WTC11 (cell line): ENCODE measurements at regions not wholly inside any gene's neighbourhood (a gene's known extent, or its start where the extent isn't known, plus 50 kb on each side); places are given as distances from the start of the nearest gene placed in this dataset.

Source experiments
- ATAC-seq: fragments of 200-7000 bp; cut with Tn5 transposase; 2 replicates; pipeline ENCODE4 v1.10.0; 2021; ENCODE audit warnings: mild to moderate bottlenecking, moderate library complexity
- CTCF ChIA-PET: fragments of 300-600 bp; sonication (Branson Sonifier 250); formaldehyde crosslinking; loops from one replicate; lab custom pipeline; 2021; ENCODE audit warnings: antibody characterized with exemption; lab: Charles Lee
- POLR2A ChIA-PET: fragments of 350-600 bp; sonication (Branson Sonifier 250); formaldehyde crosslinking; loops from one replicate; lab custom pipeline; 2021; ENCODE audit warnings: antibody characterized with exemption; lab: Charles Lee
- DNase-seq: peaks from one replicate; pipeline ENCODE4 v3.0.0; 2021; ENCODE audit warnings: low spot score
- H3K27ac Mint-ChIP-seq: 2 replicates; pipeline ENCODE4 v1.8.0; 2021; ENCODE audit warnings: mixed read lengths
- H3K27me3 Mint-ChIP-seq: 2 replicates; pipeline ENCODE4 v1.8.0; 2021; ENCODE audit warnings: low read depth, mild to moderate bottlenecking, moderate library complexity, mixed read lengths
- H3K36me3 Mint-ChIP-seq: 2 replicates; pipeline ENCODE4 v1.8.0; 2021; ENCODE audit warnings: mixed read lengths
- H3K4me1 Mint-ChIP-seq: 2 replicates; pipeline ENCODE4 v1.8.0; 2022; ENCODE audit warnings: mixed read lengths
- H3K4me3 Mint-ChIP-seq: 2 replicates; pipeline ENCODE4 v1.8.0; 2021; ENCODE audit warnings: mild to moderate bottlenecking, moderate library complexity, mixed read lengths
- H3K9me3 Mint-ChIP-seq: 2 replicates; pipeline ENCODE4 v1.8.0; 2021; ENCODE audit warnings: mixed read lengths
- CREM ChIP-seq: sonication (generic); formaldehyde crosslinking; IDR thresholded peaks from 2 replicates; pipeline ENCODE4 v1.8.1; 2022; ENCODE audit warnings: mild to moderate bottlenecking, missing genetic modification reagents, moderate library complexity
- EMX1 ChIP-seq: fragments of 250-450 bp; sonication (Bioruptor Pico); IDR thresholded peaks from 2 replicates; pipeline ENCODE4 v1.8.0; 2021; ENCODE audit warnings: mild to moderate bottlenecking
- FOXJ3 ChIP-seq: sonication (generic); formaldehyde crosslinking; IDR thresholded peaks from 2 replicates; pipeline ENCODE4 v1.9.0; 2021; ENCODE audit warnings: missing genetic modification reagents, mild to moderate bottlenecking, borderline replicate concordance
- GRHL2 ChIP-seq: fragments of 250-450 bp; sonication (Bioruptor Pico); IDR thresholded peaks from 2 replicates; pipeline ENCODE4 v1.8.0; 2022; ENCODE audit warnings: mild to moderate bottlenecking, moderate library complexity; ENCODE audit not compliant: insufficient replicate concordance, severe bottlenecking
- IRF2 ChIP-seq: sonication (generic); formaldehyde crosslinking; IDR thresholded peaks from 2 replicates; pipeline ENCODE4 v1.8.0; 2022; ENCODE audit warnings: low read depth, missing genetic modification reagents, borderline replicate concordance
- NR1H2 ChIP-seq: sonication (generic); formaldehyde crosslinking; IDR thresholded peaks from 2 replicates; pipeline ENCODE4 v1.9.0; 2021; ENCODE audit warnings: mild to moderate bottlenecking, moderate library complexity, missing genetic modification reagents
- ZNF263 ChIP-seq: sonication (generic); formaldehyde crosslinking; IDR thresholded peaks from 2 replicates; pipeline ENCODE4 v1.8.1; 2022; ENCODE audit warnings: low read depth, mild to moderate bottlenecking, moderate library complexity, missing genetic modification reagents
- ZNF317 ChIP-seq: sonication (generic); formaldehyde crosslinking; IDR thresholded peaks from 2 replicates; pipeline ENCODE4 v1.8.1; 2023; ENCODE audit warnings: low read depth, mild to moderate bottlenecking, moderate library complexity, missing genetic modification reagents, borderline replicate concordance
- ZNF396 ChIP-seq: fragments of 250-450 bp; sonication (Bioruptor Pico); IDR thresholded peaks from 2 replicates; pipeline ENCODE4 v1.8.0; 2021; ENCODE audit warnings: mild to moderate bottlenecking, moderate library complexity, borderline replicate concordance
- TF ChIP-seq, protein P1 (sequence below): fragments of 200-600 bp; IDR thresholded peaks from 2 replicates; pipeline ENCODE4 v1.8.0; 2022; ENCODE audit warnings: antibody characterized with exemption
- TF ChIP-seq, protein P2 (sequence below): sonication (generic); formaldehyde crosslinking; IDR thresholded peaks from 2 replicates; pipeline ENCODE4 v1.8.0; 2022; ENCODE audit warnings: mild to moderate bottlenecking, missing genetic modification reagents
- TF ChIP-seq, protein P3 (sequence below): fragments of 250-450 bp; sonication (Bioruptor Pico); IDR thresholded peaks from 2 replicates; pipeline ENCODE4 v1.9.0; 2021; ENCODE audit warnings: mild to moderate bottlenecking
- TF ChIP-seq, protein P4 (sequence below): fragments of 250-450 bp; sonication (Bioruptor Pico); conservative IDR thresholded peaks from 2 replicates; pipeline ENCODE4 v1.9.0; 2021; ENCODE audit warnings: mild to moderate bottlenecking
- TF ChIP-seq, protein P5 (sequence below): sonication (generic); formaldehyde crosslinking; IDR thresholded peaks from 2 replicates; pipeline ENCODE4 v1.8.1; 2022; ENCODE audit warnings: low read depth, mild to moderate bottlenecking, moderate library complexity, missing genetic modification reagents, borderline replicate concordance
- TF ChIP-seq, protein P6 (sequence below): sonication (generic); formaldehyde crosslinking; IDR thresholded peaks from 2 replicates; pipeline ENCODE4 v1.8.1; 2023; ENCODE audit warnings: mild to moderate bottlenecking, moderate library complexity, missing genetic modification reagents
- TF ChIP-seq, protein P7 (sequence below): sonication (generic); formaldehyde crosslinking; IDR thresholded peaks from 2 replicates; pipeline ENCODE4 v1.8.0; 2022; ENCODE audit warnings: missing genetic modification reagents
- TF ChIP-seq, protein P8 (sequence below): sonication (generic); formaldehyde crosslinking; IDR thresholded peaks from 2 replicates; pipeline ENCODE4 v1.8.1; 2022; ENCODE audit warnings: mild to moderate bottlenecking, missing genetic modification reagents, moderate library complexity, borderline replicate concordance

DNA sequence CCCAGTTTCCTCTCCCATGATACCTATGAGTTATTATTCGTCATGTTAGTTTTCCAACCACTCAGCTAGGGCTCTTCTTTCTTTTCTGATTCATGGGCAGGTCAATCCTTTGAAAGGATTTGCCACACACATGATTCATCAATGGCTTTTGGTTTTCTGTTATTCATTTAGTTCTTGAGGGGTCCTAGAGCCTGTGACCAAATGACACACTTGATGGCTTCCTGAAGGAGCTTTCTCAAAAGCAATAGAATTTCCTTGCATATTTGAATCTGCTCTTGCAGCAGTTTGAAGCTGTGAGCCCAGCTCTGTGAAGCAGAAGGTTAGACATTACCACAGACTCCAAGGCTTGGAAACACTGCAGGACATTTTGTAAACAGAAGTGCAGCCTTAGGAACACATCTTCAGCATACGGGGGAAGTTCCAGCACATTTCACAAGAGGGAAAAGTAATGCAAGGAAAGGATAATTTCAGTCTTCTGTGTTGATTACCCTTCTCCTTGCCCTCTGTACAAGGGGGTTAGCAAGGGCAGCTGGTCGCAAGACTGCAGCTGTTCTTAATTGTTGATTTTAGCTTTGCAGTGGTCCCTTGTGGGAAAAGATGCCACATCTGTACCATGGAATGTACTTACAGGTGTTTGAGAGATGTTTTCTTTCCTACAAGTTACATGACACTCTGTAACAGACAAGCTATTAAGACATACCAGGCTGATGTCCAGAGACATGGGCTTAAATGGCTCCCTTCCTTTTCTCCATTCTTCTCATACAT is 338.6 kb downstream of the KCNRG start:
- ChIA-PET CTCF (no interaction called here), POLR2A (no interaction called here)
- no peak overlapping the region for H3K4me3 Mint-ChIP-seq
- H3K36me3 Mint-ChIP-seq: no peaks in the 10 kb centered on the region
- TF ChIP-seq ZNF263 (no peak), ZNF396 (CRISPR knock-in tag) (no peak), FOXJ3 (CRISPR knock-in tag) (no peak), ZNF317 (CRISPR knock-in tag) (no peak), CREM (CRISPR knock-in tag) (no peak), GRHL2 (CRISPR knock-in tag) (no peak), NR1H2 (CRISPR knock-in tag) (no peak), EMX1 (CRISPR knock-in tag) (no peak), IRF2 (no peak)
- TF ChIP-seq, protein P1, sequence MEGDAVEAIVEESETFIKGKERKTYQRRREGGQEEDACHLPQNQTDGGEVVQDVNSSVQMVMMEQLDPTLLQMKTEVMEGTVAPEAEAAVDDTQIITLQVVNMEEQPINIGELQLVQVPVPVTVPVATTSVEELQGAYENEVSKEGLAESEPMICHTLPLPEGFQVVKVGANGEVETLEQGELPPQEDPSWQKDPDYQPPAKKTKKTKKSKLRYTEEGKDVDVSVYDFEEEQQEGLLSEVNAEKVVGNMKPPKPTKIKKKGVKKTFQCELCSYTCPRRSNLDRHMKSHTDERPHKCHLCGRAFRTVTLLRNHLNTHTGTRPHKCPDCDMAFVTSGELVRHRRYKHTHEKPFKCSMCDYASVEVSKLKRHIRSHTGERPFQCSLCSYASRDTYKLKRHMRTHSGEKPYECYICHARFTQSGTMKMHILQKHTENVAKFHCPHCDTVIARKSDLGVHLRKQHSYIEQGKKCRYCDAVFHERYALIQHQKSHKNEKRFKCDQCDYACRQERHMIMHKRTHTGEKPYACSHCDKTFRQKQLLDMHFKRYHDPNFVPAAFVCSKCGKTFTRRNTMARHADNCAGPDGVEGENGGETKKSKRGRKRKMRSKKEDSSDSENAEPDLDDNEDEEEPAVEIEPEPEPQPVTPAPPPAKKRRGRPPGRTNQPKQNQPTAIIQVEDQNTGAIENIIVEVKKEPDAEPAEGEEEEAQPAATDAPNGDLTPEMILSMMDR: no peak
- TF ChIP-seq, protein P2, sequence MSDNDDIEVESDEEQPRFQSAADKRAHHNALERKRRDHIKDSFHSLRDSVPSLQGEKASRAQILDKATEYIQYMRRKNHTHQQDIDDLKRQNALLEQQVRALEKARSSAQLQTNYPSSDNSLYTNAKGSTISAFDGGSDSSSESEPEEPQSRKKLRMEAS (CRISPR knock-in tag): no peak
- TF ChIP-seq, protein P3, sequence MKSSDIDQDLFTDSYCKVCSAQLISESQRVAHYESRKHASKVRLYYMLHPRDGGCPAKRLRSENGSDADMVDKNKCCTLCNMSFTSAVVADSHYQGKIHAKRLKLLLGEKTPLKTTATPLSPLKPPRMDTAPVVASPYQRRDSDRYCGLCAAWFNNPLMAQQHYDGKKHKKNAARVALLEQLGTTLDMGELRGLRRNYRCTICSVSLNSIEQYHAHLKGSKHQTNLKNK: no peak
- TF ChIP-seq, protein P4, sequence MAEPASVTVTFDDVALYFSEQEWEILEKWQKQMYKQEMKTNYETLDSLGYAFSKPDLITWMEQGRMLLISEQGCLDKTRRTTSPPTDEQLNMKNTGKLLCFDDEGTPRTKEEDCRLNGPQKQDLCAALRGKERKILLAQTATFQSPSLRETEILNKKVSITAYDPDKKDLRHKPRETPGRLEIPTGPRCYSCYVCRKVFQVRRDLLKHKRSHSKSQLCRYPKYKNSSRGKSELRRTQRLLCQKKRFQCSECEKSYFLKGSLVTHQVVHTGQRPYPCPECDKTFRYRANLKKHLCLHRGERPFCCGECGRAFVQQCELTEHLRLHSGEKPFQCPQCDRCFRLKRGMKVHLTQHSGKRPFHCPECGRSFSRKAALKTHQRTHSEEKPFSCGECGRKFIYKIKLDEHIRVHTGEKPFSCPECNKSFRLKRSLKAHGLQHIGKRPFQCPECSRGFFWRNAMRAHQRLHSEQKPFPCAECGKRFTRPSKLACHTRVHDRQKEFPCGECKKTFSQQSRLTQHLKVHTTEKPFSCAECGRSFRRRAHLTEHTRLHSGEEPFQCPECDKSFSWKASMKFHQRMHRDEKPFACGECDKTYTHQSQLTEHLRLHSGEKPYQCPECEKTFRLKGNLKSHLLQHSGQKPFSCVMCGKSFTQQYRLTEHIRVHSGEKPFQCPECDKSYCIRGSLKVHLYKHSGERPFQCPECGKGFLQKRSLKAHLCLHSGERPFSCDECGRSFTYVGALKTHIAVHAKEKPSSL (CRISPR knock-in tag): no peak
- TF ChIP-seq, protein P5, sequence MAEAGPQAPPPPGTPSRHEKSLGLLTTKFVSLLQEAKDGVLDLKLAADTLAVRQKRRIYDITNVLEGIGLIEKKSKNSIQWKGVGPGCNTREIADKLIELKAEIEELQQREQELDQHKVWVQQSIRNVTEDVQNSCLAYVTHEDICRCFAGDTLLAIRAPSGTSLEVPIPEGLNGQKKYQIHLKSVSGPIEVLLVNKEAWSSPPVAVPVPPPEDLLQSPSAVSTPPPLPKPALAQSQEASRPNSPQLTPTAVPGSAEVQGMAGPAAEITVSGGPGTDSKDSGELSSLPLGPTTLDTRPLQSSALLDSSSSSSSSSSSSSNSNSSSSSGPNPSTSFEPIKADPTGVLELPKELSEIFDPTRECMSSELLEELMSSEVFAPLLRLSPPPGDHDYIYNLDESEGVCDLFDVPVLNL (CRISPR knock-in tag): no peak
- TF ChIP-seq, protein P6, sequence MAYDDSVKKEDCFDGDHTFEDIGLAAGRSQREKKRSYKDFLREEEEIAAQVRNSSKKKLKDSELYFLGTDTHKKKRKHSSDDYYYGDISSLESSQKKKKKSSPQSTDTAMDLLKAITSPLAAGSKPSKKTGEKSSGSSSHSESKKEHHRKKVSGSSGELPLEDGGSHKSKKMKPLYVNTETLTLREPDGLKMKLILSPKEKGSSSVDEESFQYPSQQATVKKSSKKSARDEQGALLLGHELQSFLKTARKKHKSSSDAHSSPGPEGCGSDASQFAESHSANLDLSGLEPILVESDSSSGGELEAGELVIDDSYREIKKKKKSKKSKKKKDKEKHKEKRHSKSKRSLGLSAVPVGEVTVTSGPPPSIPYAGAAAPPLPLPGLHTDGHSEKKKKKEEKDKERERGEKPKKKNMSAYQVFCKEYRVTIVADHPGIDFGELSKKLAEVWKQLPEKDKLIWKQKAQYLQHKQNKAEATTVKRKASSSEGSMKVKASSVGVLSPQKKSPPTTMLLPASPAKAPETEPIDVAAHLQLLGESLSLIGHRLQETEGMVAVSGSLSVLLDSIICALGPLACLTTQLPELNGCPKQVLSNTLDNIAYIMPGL: no peak
- TF ChIP-seq, protein P7, sequence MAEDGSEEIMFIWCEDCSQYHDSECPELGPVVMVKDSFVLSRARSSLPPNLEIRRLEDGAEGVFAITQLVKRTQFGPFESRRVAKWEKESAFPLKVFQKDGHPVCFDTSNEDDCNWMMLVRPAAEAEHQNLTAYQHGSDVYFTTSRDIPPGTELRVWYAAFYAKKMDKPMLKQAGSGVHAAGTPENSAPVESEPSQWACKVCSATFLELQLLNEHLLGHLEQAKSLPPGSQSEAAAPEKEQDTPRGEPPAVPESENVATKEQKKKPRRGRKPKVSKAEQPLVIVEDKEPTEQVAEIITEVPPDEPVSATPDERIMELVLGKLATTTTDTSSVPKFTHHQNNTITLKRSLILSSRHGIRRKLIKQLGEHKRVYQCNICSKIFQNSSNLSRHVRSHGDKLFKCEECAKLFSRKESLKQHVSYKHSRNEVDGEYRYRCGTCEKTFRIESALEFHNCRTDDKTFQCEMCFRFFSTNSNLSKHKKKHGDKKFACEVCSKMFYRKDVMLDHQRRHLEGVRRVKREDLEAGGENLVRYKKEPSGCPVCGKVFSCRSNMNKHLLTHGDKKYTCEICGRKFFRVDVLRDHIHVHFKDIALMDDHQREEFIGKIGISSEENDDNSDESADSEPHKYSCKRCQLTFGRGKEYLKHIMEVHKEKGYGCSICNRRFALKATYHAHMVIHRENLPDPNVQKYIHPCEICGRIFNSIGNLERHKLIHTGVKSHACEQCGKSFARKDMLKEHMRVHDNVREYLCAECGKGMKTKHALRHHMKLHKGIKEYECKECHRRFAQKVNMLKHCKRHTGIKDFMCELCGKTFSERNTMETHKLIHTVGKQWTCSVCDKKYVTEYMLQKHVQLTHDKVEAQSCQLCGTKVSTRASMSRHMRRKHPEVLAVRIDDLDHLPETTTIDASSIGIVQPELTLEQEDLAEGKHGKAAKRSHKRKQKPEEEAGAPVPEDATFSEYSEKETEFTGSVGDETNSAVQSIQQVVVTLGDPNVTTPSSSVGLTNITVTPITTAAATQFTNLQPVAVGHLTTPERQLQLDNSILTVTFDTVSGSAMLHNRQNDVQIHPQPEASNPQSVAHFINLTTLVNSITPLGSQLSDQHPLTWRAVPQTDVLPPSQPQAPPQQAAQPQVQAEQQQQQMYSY (CRISPR knock-in tag): no peak
- TF ChIP-seq, protein P8, sequence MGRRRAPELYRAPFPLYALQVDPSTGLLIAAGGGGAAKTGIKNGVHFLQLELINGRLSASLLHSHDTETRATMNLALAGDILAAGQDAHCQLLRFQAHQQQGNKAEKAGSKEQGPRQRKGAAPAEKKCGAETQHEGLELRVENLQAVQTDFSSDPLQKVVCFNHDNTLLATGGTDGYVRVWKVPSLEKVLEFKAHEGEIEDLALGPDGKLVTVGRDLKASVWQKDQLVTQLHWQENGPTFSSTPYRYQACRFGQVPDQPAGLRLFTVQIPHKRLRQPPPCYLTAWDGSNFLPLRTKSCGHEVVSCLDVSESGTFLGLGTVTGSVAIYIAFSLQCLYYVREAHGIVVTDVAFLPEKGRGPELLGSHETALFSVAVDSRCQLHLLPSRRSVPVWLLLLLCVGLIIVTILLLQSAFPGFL (CRISPR knock-in tag): no peak
- no peaks in the 10 kb centered on the region for H3K9me3 Mint-ChIP-seq
- H3K27ac Mint-ChIP-seq: no peak overlapping the region
- ATAC-seq (no peak), DNase-seq (no peak)
- no peaks in the 10 kb centered on the region; the same call in 1 of the 2 replicates for H3K27me3 Mint-ChIP-seq
- peaks cover 10% of the 10 kb centered on the region for H3K4me1 Mint-ChIP-seq
